Activated T-cell treated with anti-CD3 and anti-CD28 coated beads for 1 hour (primary cell): ENCODE measurements at regions not wholly inside any gene's neighbourhood (a gene's known extent, or its start where the extent isn't known, plus 50 kb on each side); places are given as distances from the start of the nearest gene placed in this dataset.
"Not testable (repeated sequence)": the region's sequence is repeated elsewhere in the genome, so short reads cannot be mapped to it uniquely, and the experiment has no call there.

ENCODE experiments used
- DNase-seq: peaks from one replicate; pipeline ENCODE4 v3.0.0-alpha.2; 2020; ENCODE audit warnings: low read depth

DNA sequence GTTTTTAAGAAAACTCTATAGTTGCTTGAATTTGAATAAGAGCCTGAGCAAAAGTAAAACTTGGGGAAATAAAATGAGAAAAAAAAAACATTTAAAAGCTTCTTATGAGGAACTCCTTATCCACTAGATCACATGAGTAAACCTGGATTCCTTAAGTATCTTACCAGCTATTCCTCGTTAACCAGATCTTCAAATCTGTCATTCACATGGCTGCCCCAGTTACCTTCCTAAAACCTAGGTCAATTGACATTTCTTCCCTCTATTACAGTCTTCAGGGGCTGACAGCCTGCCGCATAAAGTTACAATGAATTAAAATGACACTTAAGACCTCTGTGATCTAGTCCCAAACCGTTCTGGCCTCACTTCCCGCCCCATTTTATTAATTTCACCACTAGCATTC lies 583.6 kb downstream of the NR2F2 start:
- DNase-seq, result no peak

- DNase-seq, result no peak
Measured at GRCh38 chr15:96916750-96917149, 586.2 kb downstream of the NR2F2 start.

- DNase-seq, result no peak
Measured at GRCh38 chr15:96924570-96924969, 594.1 kb downstream of the NR2F2 start.

GRCh38 chr15:96947296-96948229 lies 617.1 kb downstream of the NR2F2 start:
- no peak for DNase-seq

- no peak for DNase-seq
Measured at GRCh38 chr15:96948981-96949380, 618.5 kb downstream of the NR2F2 start.

- DNase-seq, result no peak
Measured at GRCh38 chr15:96958721-96959120, 628.2 kb downstream of the NR2F2 start.

- no peak for DNase-seq
Measured at GRCh38 chr15:96959501-96959900, 629.0 kb downstream of the NR2F2 start.

GRCh38 chr15:96960711-96961480 lies 630.4 kb downstream of the NR2F2 start:
- DNase-seq, result no peak

DNA sequence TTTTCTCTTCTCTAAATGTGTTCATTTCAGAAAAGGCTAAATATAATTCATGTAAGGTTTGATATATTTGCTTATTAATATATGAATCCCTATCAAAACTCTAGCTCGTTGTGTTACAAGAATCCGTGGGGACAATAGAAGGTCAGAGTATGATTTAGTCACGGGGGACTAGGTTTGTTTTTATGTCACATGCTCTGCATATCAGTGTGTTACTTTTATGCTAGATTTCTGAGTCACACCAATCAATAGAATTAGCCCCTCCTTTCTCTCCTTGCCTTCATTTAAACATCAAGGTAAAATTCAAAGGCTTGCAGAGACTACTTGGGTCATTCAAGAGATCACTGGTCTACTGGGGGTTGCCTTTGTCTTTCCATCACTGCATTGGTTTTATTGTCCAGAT lies 636.1 kb downstream of the NR2F2 start:
- DNase-seq, result no peak

DNA sequence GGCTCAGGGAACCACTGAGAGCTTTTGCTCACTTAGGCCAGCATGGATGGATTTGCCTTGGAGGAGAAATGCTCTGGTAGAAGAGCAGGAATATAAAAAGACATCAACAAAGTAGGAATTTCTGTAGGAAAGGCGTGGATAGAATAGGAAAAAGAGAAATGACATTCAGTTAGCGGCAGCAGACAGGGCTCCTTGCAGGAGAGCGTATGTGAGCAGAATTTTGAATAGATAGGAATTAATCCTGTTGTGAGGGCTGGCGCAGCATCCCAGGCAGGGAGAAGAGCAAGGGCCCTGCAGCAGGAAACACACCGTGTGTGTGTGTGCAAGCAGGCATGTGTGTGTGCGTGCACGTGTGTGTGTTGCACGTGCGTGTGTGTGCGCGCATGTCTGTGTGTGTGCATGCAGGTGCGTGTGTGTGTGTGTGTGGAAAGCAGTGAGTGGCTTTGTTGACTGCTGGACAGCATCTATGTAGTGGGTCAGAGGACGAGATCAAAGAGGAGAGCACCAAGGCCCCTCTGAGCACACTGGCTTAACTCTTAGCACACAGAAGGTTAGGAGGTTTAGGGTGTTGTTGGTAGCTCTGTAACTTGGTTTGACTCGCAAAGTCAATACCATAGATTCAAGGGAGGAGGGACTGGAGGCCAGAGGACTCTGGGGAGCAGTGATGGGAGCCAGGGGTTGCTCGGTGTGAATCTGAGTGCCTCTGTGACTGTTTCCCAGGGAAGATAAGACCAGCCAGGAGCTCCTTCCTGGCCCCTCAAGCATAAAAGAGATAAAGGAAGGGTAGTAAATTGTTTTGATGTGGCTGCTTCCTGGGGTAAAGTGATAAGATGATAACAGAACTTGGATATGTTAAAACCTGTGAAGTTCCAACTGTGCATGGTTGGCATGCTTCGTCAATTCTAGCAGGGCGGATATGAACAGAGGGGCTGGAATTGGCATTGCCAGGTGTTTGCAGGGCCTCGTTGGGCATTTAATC lies 639.5 kb downstream of the NR2F2 start:
- DNase-seq, result no peak

GRCh38 chr15:96972201-96972600 lies 641.7 kb downstream of the NR2F2 start:
- DNase-seq, result no peak

DNA sequence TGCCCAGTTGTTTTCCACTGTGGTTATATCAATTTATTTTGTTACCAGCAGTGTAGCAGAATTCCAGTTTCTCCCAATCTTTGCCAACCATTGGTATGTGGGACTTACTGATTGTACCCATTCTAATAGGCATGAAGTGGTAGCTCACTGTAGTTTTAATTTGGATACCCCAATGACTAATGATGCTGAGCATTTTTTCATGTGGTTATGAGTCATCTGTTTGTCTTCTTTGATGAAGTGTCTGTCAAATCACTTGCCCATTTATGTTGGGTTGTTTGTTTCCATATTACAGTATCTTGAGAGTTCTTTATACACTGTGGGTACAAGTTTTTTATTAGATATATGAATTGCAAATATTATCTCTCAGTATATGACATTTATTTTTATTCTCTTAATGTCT lies 644.3 kb downstream of the NR2F2 start:
- no peak for DNase-seq

DNA sequence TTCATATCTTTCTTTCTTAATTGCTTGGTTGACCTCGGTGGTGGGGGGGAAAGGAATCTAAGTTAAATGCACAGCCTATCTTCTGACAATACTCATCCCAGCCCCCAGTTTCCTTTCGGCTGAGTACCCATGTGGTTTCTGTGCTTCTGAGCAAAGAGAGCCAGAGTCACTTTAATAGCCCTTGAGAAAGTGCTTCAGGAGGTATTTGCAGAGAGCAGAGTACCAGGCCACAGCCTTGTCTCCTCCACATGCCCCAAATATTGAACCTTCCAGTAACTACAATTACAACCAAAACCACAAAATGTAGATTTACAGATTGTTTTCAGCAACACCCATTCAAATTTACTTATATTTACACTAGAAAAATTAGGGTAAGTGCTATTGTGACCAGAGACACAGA lies 647.4 kb downstream of the NR2F2 start:
- DNase-seq, result no peak

DNA sequence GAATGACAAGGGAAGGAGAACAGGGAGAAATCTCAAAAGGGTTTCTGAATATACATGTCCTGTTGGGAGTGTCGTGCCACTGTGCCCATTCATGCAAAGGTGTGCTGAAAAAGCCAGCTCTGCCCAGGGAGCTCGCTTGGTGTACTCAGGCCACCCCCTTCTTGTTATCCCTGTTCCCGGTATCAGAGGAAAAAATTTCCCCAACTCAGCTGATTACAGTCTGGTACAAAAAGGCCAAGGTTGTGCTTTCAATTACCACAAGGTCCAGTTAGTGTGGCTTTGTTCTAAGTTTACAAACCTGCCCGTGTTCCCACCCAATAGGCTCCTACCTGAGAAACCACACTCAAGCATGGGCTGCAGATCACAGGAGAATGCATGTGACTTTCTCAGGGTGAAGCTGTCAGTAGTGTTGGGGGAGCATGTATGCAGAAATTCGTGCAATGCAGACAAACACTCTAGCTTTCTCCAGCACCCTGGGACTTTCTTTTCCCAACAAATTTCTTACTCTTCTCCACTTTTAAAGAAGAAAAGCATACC lies 648.5 kb downstream of the NR2F2 start:
- DNase-seq, result no peak

DNA sequence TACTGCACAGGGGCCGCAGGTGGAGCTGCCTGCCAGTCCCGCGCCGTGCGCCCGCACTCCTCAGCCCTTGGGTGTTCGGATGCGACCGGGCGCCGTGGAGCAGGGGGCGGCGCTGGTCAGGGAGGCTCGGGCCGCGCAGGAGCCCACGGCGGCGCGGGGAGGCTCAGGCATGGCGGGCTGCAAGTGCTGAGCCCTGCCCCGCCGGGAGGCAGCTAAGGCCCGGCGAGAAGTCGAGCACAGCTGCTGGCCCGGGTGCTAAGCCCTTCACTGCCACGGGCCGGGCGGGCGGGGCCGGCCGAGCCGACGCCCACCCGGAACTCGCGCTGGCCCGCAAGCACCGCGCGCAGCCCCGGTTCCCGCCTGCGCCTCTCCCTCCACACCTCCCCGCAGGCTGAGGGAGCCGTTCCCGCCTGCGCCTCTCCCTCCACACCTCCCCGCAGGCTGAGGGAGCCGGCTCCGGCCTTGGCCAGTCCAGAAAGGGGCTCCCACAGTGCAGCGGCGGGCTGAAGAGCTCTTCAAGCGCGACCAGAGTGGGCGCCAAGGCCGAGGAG lies 653.7 kb downstream of the NR2F2 start:
- not testable (repeated sequence) for DNase-seq

DNA sequence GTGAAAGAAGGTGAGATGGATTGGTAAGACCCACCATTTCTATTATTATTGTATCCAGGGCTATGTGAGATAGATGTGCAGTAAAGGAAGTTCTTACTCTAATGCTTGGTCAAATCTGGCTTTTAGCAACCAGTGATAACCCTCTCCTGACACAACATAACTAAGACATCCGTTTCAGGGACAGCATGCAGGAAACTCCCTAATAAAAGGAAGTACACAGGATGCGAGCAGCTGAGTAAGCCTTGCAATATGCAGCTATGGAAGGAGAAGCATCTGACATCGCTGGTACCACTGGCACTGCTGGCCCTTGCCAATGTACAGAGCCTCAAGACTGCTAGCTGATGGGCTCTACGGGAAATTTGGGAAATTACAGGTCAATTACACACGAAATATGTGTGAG lies 662.3 kb downstream of the NR2F2 start:
- no peak for DNase-seq

DNA sequence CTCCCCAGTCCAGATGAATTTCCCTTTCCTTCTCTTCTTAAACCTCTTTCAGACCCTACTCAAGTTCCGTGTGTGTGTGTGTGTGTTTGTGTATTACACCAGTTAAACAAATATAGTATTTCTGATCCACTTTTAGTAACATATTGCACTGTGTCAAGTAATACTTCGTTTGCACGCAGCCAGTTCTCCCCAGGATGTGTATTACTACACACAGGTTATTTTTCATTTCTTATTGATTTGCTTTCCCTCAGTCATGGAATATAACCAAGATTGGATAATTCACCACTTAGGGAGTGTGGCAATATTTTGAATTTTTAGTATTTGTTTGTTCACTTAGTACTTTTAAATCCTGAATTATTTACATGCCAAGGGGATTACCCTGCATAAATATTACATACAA lies 667.0 kb downstream of the NR2F2 start:
- DNase-seq, result no peak

DNA sequence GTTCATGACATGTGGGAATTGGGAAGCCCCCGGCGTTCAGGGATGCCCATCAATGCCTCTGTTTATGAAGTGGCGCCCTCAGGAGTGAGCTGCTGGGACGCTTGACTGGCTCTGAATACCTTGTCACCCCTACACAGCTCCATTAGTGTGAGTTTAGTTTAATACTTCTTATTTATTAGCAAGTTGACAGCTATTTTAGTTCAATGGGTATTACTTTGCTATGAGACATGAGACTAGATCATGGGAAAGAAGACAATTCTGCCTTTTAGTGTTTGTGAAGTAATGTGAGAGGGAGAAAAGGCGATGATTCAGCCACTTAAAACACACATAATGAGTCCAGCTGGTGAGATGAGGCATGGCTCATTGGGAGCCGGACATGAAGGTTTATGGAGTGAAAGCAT lies 678.5 kb downstream of the NR2F2 start:
- DNase-seq, result no peak

GRCh38 chr15:97012986-97013385 lies 682.5 kb downstream of the NR2F2 start:
- DNase-seq, result no peak

- DNase-seq, result no peak
Measured at GRCh38 chr15:97013491-97013890, 683.0 kb downstream of the NR2F2 start.

- DNase-seq, result no peak
Measured at GRCh38 chr15:97014001-97014400, 683.5 kb downstream of the NR2F2 start.

GRCh38 chr15:97023488-97023844 lies 693.0 kb downstream of the NR2F2 start:
- no peak for DNase-seq
